Left forelimb (tissue), 1 donor: ENCODE measurements at regions not wholly inside any gene's neighbourhood (a gene's known extent, or its start where the extent isn't known, plus 50 kb on each side); places are given as distances from the start of the nearest gene placed in this dataset.
"Not testable (repeated sequence)": the region's sequence is repeated elsewhere in the genome, so short reads cannot be mapped to it uniquely, and the experiment has no call there.

Experiments used
- DNase-seq: peaks from one replicate; pipeline ENCODE4 v3.0.0-alpha.2; 2018; ENCODE audit warnings: low spot score

DNA sequence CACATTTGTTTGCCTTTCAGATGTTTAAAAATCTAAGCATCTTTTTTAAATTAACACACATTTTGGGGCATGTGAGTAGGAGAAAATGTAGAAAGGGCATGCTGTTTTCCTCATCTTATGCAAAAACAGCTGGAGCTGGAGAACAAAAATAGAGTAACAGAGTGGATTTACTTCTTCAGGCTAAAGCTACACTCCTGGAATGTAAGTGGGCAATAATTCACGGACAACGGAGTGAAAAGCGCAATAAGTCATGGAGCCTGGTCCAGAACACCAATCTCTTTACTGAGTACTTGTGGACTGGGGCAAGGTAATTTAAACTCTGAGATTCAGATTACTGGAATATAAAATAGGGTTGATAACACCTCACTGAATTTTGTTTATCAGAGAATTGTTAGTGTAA, 1018.8 kb upstream of the HS3ST1 start:
- no peak for DNase-seq

DNA sequence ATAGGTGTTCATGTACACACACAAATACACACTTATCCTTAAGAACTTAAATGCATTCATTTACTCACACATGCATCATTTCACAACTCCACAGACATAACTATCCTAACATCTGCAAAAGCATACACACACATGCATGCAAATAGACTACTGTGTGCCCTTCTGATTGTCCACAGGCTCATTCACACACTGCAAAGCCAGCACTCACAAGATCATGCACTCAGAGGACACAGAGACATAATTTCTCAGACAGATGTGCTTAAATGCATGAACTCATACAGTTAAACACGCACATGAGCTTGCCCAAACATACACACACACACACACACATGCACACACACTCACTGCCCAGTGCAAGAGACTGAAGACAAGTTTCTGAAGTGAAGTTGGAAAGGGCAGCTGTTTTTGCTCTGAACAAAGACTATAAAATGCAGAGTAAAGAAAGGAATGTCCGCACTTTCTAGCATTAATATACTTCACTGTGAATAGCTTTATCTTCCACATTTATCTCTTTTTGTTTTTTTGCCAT, 1018.0 kb upstream of the HS3ST1 start:
- DNase-seq: no peak

DNA sequence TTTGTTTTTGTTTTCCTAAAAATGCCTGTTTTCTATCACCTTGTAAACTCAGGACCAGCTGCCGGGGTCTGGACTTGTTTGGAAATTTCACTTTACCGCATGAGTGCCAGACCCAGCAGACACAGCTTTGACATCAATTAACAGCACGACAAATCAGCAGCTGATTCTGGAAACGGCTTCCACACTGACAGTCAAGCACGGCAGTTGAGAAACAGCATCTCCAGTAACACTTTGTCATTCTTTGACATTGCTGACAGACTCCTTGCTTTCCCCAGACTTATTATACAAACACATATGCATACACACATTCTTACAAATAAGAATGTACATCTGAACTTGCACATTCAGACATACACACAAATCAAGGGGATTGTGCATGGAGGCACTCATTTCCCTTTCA, 1017.6 kb upstream of the HS3ST1 start:
- DNase-seq: no peak

DNA sequence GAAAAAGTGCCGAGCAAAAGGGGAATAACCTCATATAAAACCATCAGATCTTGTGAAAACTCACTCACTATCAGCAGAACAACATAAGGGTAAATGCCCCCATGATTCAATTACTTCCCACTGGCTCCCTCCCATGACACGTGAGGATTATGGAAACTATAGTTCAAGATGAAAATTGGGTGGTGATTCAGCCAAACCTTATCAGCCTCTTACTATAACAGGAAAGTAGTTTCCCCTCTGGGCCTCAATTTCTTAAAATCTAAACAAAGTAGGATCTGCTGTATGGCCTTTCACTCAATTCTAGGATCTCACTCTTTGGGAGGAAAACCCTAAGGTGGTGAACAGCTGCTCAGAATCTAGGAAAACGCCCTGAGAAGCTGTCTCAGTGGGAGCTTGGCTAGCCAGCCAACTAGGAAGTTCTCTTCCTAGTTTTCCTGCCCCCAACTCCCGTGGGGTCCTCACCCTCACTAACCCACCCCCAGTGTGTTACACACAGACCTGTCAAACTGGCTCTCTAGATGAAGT, 1017.1 kb upstream of the HS3ST1 start:
- DNase-seq: no peak

- no peak for DNase-seq
Measured at GRCh38 chr4:12439633-12440305, 1011.1 kb upstream of the HS3ST1 start.

DNA sequence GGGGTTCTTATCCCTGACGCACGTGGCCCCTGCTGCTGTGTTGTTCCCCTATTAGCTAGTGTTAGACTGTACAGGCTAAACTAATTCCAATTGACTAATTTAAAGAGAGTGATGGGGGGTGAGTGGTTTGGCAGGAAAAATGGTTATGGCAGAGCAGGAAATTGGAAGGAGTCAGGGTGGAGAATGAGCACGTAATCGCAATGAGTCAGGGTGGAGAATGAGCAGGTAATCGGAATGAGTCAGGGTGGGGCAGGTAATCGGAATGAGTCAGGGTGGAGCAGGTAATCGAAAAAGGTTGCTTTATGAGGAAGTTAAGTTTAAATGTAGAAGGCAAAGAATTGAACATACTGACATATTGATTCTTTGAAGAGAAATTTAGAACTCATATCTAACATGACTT, 1002.6 kb upstream of the HS3ST1 start:
- not testable (repeated sequence) for DNase-seq

DNA sequence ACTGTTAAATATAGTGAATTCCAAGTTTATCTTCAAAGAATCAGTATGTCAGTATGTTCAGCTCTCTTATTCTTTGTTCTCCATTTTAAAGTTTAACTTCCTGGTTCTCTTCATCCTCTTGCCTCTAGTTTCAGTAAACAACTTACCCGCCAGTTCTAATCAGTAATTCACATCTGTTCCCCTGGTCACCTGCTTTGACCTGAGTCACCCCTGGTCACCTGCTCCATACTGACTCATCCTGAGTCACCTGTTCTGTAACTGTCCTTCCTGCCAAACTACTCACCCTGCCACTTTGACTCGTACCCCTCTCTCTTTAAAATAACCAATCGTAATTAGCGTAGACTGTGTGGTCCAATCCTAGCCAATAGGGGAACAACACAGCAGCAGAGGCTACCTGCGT, 992.7 kb upstream of the HS3ST1 start:
- no peak for DNase-seq

- DNase-seq: no peak
Measured at GRCh38 chr4:12416755-12417154, 988.1 kb upstream of the HS3ST1 start.

DNA sequence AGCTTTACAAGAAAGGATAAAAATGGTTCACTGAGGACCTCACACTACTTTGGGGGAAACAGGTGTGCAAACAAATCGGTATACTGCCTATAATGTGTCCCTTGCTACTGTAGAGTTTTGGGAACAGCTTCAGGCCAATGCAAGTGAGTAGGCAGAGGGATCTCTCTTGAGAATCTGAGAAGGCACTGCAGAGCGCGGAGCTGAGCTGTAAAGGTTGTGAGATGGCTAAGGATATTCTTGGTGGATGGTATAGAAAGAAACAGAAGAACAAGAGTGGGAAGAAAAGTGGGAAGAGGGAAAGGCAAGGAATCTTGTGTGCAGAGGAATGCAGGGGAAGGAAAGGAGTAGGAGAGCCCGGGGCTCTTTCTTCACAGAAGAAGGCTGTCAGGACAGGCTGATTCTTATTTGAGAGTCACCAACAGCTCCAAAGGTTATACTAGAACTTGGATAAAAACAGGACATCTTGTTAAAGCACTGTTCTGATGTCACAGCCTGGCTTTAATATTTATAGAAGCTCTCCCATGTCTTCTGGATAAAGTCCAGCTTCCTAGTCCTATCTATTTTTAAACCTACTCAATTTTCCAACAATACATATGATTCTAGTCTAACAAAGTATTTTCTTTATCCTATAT, 985.6 kb upstream of the HS3ST1 start:
- DNase-seq: no peak

DNA sequence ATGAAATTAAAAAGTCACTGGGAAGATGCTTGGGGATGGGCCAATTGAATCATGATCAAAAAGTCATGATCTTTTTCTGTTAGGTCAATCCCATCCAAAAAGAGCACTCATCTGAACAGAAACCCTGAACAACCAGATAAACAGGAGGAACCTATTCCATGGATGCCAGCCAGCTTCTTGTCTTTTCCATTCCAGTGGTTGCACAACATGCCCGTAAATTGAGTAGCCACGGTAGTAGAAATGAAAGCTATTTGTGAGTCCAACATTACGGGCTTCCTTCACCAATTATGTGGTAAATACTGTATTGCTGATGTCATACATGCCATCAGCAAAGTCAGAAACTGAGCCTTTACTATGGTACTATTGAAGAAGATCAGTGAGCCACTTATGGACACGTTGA, 982.4 kb upstream of the HS3ST1 start:
- DNase-seq: no peak

DNA sequence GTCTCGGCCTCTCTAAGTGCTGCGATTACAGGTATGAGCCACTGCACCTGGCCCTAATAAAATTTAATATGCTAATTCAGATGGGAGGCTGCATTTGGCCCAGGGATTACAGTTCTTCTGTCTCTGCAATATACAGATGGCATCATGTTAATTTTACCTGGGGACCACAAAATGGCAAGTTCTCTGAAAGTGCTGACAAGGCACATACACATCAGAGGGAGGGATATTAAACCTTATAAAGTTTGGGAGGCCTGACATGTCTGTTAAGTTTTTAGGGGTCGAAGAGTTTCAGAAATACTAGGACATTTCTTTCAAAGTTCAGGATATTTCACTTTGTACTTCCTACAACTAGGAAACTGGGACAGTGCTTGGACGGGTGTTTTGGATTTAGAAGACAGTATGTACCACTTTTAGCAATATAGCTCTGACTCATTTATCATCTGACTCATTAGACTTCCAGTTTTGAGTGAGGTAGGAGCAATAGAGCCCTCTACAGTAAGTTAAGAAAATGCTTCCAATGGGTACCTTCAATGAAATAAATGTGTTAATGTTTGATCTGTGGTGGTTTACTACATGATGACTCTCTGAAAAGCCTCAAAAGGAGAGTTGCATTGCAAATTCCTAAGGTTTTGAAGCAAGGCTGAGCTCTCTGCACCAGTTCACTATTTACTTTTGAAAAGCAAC, 981.0 kb upstream of the HS3ST1 start:
- DNase-seq: no peak

DNA sequence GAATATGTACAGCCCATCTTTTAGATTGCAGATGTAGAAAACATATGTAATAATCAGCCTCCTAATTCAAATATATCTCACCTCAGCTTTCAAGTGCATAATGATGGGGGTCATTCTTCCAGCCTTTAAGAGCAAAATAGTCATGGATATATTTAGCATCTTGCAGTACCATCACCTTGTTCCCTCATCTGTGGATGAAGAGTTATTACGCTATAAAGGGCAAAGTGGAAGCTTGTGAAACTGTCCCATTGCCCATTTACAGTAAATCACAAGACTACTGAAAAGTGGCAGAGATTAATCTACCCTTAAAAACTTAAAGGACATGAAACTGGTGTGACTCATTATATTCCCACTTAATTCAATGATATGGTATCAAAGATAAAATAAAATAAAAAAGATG, 979.7 kb upstream of the HS3ST1 start:
- no peak for DNase-seq

DNA sequence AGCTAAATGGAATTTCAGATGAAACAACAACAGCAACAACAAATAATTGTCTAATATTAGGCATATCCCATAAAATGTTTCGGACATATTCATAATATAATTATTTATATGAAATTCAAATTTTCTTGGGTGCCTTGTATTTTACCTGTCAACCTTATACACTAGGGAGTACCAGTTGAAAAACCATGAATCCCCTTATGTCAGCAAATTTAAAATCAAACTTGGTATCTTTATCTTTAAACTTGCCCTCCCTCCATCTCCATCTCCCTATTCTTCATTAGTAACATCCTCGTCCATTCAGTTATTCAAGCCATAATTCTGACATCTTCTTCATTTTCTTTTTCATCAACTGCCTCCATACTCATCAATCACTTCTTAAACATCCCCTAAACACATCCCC, 974.5 kb upstream of the HS3ST1 start:
- DNase-seq: no peak

GRCh38 chr4:12399781-12400180, 971.1 kb upstream of the HS3ST1 start:
- no peak for DNase-seq

DNA sequence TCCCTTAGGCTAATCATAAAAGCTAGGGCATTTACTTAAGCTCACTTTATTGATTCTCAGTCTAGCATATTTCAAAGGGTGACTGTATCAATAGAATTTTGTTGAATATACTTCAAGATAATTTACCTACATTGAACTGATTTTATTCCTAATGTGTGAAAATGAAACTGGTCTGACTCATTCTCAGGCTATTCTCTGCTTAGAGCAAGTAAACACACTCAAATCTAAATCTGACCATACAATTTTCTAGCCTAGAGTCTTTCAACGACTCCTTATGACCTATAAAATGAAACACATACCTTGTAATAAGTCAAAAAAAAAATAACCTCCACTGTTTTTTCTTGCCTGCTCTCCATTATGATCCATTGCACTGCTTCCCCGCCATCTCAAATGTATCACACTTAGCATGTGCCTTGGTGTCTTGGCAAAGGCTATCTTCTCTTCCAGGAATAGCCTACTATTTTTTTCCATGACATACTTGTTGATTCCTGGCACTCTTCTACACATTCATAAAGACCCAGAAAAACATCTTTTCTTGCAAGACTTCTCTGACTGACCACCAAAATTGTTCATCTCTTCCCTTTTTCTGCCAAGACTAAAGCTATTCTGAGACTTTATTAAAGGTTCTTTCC, 965.1 kb upstream of the HS3ST1 start:
- DNase-seq: no peak

GRCh38 chr4:12389604-12390003, 960.9 kb upstream of the HS3ST1 start:
- no peak for DNase-seq

DNA sequence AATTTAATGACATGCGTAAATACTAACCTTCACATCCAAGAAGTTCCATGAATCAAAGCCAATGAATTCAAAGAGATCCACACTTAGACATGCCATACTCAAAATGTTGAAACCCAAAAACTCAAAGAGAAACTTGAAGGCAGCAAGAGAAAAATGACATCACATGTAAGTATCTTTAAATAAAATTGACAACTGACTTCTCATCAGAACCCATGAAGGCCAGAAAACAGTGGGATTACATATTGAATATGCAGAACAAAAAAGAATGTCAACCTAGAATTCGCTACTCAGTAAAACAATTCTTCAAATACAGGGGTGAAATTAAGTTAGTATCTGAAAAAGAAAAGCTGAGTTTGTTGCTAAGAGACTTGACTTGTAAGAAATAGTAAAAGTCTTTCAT, 953.9 kb upstream of the HS3ST1 start:
- no peak for DNase-seq

- no peak for DNase-seq
Measured at GRCh38 chr4:12379191-12379590, 950.5 kb upstream of the HS3ST1 start.

DNA sequence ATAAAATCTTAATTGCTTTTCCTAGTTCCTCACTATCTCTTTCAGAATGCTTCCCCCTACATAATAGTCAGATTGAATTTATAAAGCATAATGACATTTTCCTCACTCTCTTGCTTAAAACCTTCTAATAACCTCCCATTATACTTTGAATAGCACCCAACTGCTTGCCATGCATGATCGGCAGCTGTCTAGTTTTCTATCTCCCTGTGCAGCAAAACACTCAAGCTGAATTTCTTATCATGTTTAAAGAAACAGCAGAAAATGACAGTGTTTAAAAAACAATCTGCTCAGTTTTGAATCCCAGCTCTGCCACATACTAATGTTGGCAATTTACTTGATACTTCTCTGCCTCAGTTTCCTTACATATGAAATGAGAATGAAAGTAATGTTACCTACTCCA, 947.1 kb upstream of the HS3ST1 start:
- DNase-seq: no peak

GRCh38 chr4:12365869-12366268, 937.2 kb upstream of the HS3ST1 start:
- not testable (repeated sequence) for DNase-seq

GRCh38 chr4:12360391-12360790, 931.7 kb upstream of the HS3ST1 start:
- no peak for DNase-seq

GRCh38 chr4:12359420-12359819, 930.7 kb upstream of the HS3ST1 start:
- no peak for DNase-seq

DNA sequence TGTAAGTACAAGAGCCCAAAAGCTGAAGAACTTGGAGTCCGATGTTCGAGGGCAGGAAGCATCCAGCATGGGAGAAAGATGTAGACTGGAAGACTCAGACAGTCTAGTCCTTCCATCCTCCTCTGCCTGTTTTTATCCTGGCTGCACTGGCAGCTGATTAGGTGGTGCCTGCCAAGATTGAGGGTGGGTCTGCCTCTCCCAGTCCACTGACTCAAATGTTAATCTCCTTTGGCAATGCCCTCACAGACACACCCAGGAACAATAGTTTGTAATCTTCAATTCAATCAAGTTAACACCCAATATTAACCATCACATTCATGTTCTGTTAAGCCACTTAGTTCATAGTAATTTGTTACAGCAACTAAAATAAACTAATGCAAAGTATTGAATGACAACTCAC, 904.4 kb upstream of the HS3ST1 start:
- DNase-seq: not testable (repeated sequence)
